ENCODE measurements at regions not wholly inside any gene's neighbourhood (a gene's known extent, or its start where the extent isn't known, plus 50 kb on each side); places are given as distances from the start of the nearest gene placed in this dataset.

- TF ChIP-seq POLR2A (IDR thresholded peaks at IDR 0.05), result no peak
- no peak for TF ChIP-seq CTCF (IDR thresholded peaks at IDR 0.05)
- Histone ChIP-seq H3K4me1 (no peaks in the 10 kb centered on the region), H3K36me3 (ENCODE audit: low read depth, missing control alignments) (no peaks in the 10 kb centered on the region), H3K4me3 (no peak overlapping the region), H3K27ac (no peak overlapping the region), H3K9me3 (no peaks in the 10 kb centered on the region), H3K27me3 (no peaks in the 10 kb centered on the region)
- no peak for DNase-seq
- 55 to 61% methylated on average over 1 of the region's 1 CpG for WGBS, 2 donors
- intact Hi-C loops (cut with DNase I; ENCODE audit: low total_unique reads), result no loop called here
Measured at GRCh38 chr1:230550428-230550827, 91.9 kb upstream of the COG2 start.

- 25 to 67% methylated on average over 1 of the region's 1 CpG for WGBS, 2 donors
- H3K4me3 ChIP-seq, result no peak overlapping the region
- DNase-seq, result no peak
- no peak overlapping the region for H3K27ac ChIP-seq
- H3K36me3 ChIP-seq (ENCODE audit: low read depth, missing control alignments), result no peaks in the 10 kb centered on the region
- intact Hi-C loops (cut with DNase I; ENCODE audit: low total_unique reads), result no loop called here
- TF ChIP-seq CTCF (IDR thresholded peaks at IDR 0.05) (no peak), POLR2A (IDR thresholded peaks at IDR 0.05) (no peak)
- H3K9me3 ChIP-seq, result no peaks in the 10 kb centered on the region
- H3K4me1 ChIP-seq, result no peaks in the 10 kb centered on the region
- no peaks in the 10 kb centered on the region for H3K27me3 ChIP-seq
Measured at GRCh38 chr1:230549625-230550024, 92.7 kb upstream of the COG2 start.

- Histone ChIP-seq H3K4me3 (no peak overlapping the region), H3K9me3 (no peaks in the 10 kb centered on the region), H3K27ac (no peak overlapping the region), H3K27me3 (no peaks in the 10 kb centered on the region), H3K36me3 (ENCODE audit: low read depth, missing control alignments) (no peaks in the 10 kb centered on the region), H3K4me1 (no peaks in the 10 kb centered on the region)
- DNase-seq, result no peak
- intact Hi-C loops (cut with DNase I; ENCODE audit: low total_unique reads), result no loop called here
- 73 to 77% methylated on average over 5 of the region's 5 CpGs for WGBS, 2 donors
- TF ChIP-seq CTCF (IDR thresholded peaks at IDR 0.05), result no peak
- no peak for TF ChIP-seq POLR2A (IDR thresholded peaks at IDR 0.05)
Measured at GRCh38 chr1:230548997-230549396, 93.3 kb upstream of the COG2 start.

- Histone ChIP-seq H3K4me1 (no peaks in the 10 kb centered on the region), H3K4me3 (no peak overlapping the region), H3K27me3 (no peaks in the 10 kb centered on the region), H3K9me3 (no peaks in the 10 kb centered on the region), H3K36me3 (ENCODE audit: low read depth, missing control alignments) (no peaks in the 10 kb centered on the region), H3K27ac (no peak overlapping the region)
- DNase-seq, result no peak
- WGBS, 2 donors, result 39 to 67% methylated on average over 2 of the region's 2 CpGs
- TF ChIP-seq POLR2A (IDR thresholded peaks at IDR 0.05), result no peak
- TF ChIP-seq CTCF (IDR thresholded peaks at IDR 0.05), result no peak
- intact Hi-C loops (cut with DNase I; ENCODE audit: low total_unique reads), result no loop called here
Measured at GRCh38 chr1:230548357-230548756, 93.9 kb upstream of the COG2 start.

GRCh38 chr1:230545181-230545580, 97.1 kb upstream of the COG2 start:
- H3K27ac ChIP-seq, result no peak overlapping the region
- DNase-seq, result no peak
- intact Hi-C loops (cut with DNase I; ENCODE audit: low total_unique reads), result no loop called here
- no peaks in the 10 kb centered on the region for H3K9me3 ChIP-seq
- H3K36me3 ChIP-seq (ENCODE audit: low read depth, missing control alignments), result no peaks in the 10 kb centered on the region
- H3K27me3 ChIP-seq, result no peaks in the 10 kb centered on the region
- H3K4me3 ChIP-seq, result no peak overlapping the region
- no peaks in the 10 kb centered on the region for H3K4me1 ChIP-seq
- 90 to 95% methylated on average over 2 to 3 of the region's 3 CpGs for WGBS, 2 donors
- TF ChIP-seq POLR2A (IDR thresholded peaks at IDR 0.05) (no peak), CTCF (IDR thresholded peaks at IDR 0.05) (no peak)

Data from testis (tissue), 2 donors.